HEK293 (cell line): ENCODE measurements at regions not wholly inside any gene's neighbourhood (a gene's known extent, or its start where the extent isn't known, plus 50 kb on each side); places are given as distances from the start of the nearest gene placed in this dataset.
A peak's percentile ranks its signal among the peaks of the same experiment; 100 is the strongest.

ENCODE experiments used
- CTCF ChIA-PET: fragments of 350-600 bp; formaldehyde crosslinking; extraction: SDS; loops from one replicate; lab custom pipeline; 2021; ENCODE audit warnings: antibody characterized with exemption; lab: Yijun Ruan, JAX
- POLR2A ChIA-PET: fragments of 300-600 bp; formaldehyde crosslinking; extraction: SDS; loops from one replicate; lab custom pipeline; 2020; ENCODE audit warnings: antibody characterized with exemption, inconsistent platforms; lab: Yijun Ruan, JAX
- H3K27ac ChIP-seq: fragments of 200-500 bp; sonication (Bioruptor generic); 2 replicates; pipeline ENCODE4 v1.5.1; 2014; ENCODE audit warnings: low read depth, low read length, control low read depth, inconsistent platforms; ENCODE audit errors: extremely low read depth
- H3K36me3 ChIP-seq, 2 experiments: fragments of 200-500 bp in 1 of 2; sonication (Bioruptor generic) in 1 of 2; 1 replicate in 1 of 2; 2 replicates in 1 of 2; pipeline ENCODE4 v1.5.1; 2014 to 2017; ENCODE audit warnings: inconsistent platforms in 2 of 2, low read length in 2 of 2; ENCODE audit not compliant: control insufficient read depth in 2 of 2, insufficient read depth in 1 of 2
- H3K4me1 ChIP-seq: fragments of 200-500 bp; sonication (Bioruptor generic); 2 replicates; pipeline ENCODE4 v1.5.1; 2014; ENCODE audit warnings: mild to moderate bottlenecking, low read length, inconsistent platforms; ENCODE audit not compliant: control insufficient read depth, insufficient read depth
- H3K4me3 ChIP-seq: 2 replicates; pipeline ENCODE4 v1.5.1; 2011; ENCODE audit warnings: low read depth, mild to moderate bottlenecking, control low read depth, low read length, moderate library complexity
- H3K9me3 ChIP-seq: fragments of 200-500 bp; sonication (Bioruptor generic); 2 replicates; pipeline ENCODE4 v1.5.1; 2014; ENCODE audit warnings: low read depth, low read length, inconsistent platforms; ENCODE audit not compliant: control insufficient read depth, insufficient read depth
- EGR2 ChIP-seq: fragments of 450-650 bp; formaldehyde crosslinking; IDR thresholded peaks from 2 replicates; pipeline ENCODE4 v1.5.1; 2016; ENCODE audit warnings: low read depth, missing biosample characterization, missing genetic modification characterization
- GFI1B ChIP-seq: fragments of 450-650 bp; formaldehyde crosslinking; IDR thresholded peaks from 2 replicates; pipeline ENCODE4 v1.5.1; 2016; ENCODE audit warnings: missing biosample characterization, missing genetic modification characterization
- HOXA7 ChIP-seq: sonication (generic); formaldehyde crosslinking; IDR thresholded peaks from 2 replicates; pipeline ENCODE4 v1.8.1; 2022; ENCODE audit warnings: missing genetic modification reagents, borderline replicate concordance
- KLF1 ChIP-seq: fragments of 450-650 bp; formaldehyde crosslinking; IDR thresholded peaks from 2 replicates; pipeline ENCODE4 v1.5.1; 2016; ENCODE audit warnings: missing biosample characterization, missing genetic modification characterization
- MYNN ChIP-seq: fragments of 450-650 bp; formaldehyde crosslinking; IDR thresholded peaks from 2 replicates; pipeline ENCODE4 v1.5.1; 2016; ENCODE audit warnings: missing biosample characterization, missing genetic modification characterization, borderline replicate concordance
- REPIN1 ChIP-seq: fragments of 450-650 bp; formaldehyde crosslinking; IDR thresholded peaks from 2 replicates; pipeline ENCODE4 v1.5.1; 2017; ENCODE audit warnings: missing biosample characterization, missing genetic modification characterization, low read depth
- SCRT2 ChIP-seq: fragments of 450-650 bp; formaldehyde crosslinking; IDR thresholded peaks from 2 replicates; pipeline ENCODE4 v1.5.1; 2016; ENCODE audit warnings: missing biosample characterization, missing genetic modification characterization
- WT1 ChIP-seq: fragments of 450-650 bp; formaldehyde crosslinking; IDR thresholded peaks from 2 replicates; pipeline ENCODE4 v1.5.1; 2016; ENCODE audit warnings: missing biosample characterization, missing genetic modification characterization
- ZNF121 ChIP-seq: fragments of 450-650 bp; formaldehyde crosslinking; IDR thresholded peaks from 2 replicates; pipeline ENCODE4 v1.5.1; 2016; ENCODE audit warnings: missing biosample characterization, missing genetic modification characterization
- ZNF202 ChIP-seq: fragments of 450-650 bp; formaldehyde crosslinking; IDR thresholded peaks from 2 replicates; pipeline ENCODE4 v1.5.1; 2016; ENCODE audit warnings: missing biosample characterization, missing genetic modification characterization, borderline replicate concordance
- ZNF37A ChIP-seq: fragments of 450-650 bp; IDR thresholded peaks from 2 replicates; pipeline ENCODE4 v1.5.1; 2018; ENCODE audit warnings: missing biosample characterization, missing genetic modification characterization
- ZNF473 ChIP-seq: fragments of 450-650 bp; formaldehyde crosslinking; IDR thresholded peaks from 2 replicates; pipeline ENCODE4 v1.5.1; 2017; ENCODE audit warnings: missing biosample characterization, missing genetic modification characterization
- ZNF48 ChIP-seq: fragments of 450-650 bp; formaldehyde crosslinking; IDR thresholded peaks from 2 replicates; pipeline ENCODE4 v1.5.1; 2016; ENCODE audit warnings: missing biosample characterization, missing genetic modification characterization
- ZNF529 ChIP-seq: fragments of 450-650 bp; formaldehyde crosslinking; IDR thresholded peaks from 2 replicates; pipeline ENCODE4 v1.5.1; 2017; ENCODE audit warnings: missing genetic modification characterization, missing biosample characterization; ENCODE audit not compliant: insufficient replicate concordance
- ZNF530 ChIP-seq: fragments of 450-650 bp; formaldehyde crosslinking; IDR thresholded peaks from 2 replicates; pipeline ENCODE4 v1.5.1; 2016; ENCODE audit warnings: low read depth, missing biosample characterization, missing genetic modification characterization
- ZNF560 ChIP-seq: fragments of 450-650 bp; formaldehyde crosslinking; IDR thresholded peaks from 2 replicates; pipeline ENCODE4 v1.5.1; 2017; ENCODE audit warnings: missing biosample characterization, missing genetic modification characterization, borderline replicate concordance
- ZNF561 ChIP-seq: fragments of 450-650 bp; IDR thresholded peaks from 2 replicates; pipeline ENCODE4 v1.5.1; 2018; ENCODE audit warnings: missing biosample characterization, missing genetic modification characterization, borderline replicate concordance
- ZNF571 ChIP-seq: fragments of 450-650 bp; formaldehyde crosslinking; IDR thresholded peaks from 2 replicates; pipeline ENCODE4 v1.5.0; 2017; ENCODE audit warnings: missing biosample characterization, missing genetic modification characterization
- ZNF664 ChIP-seq: fragments of 450-650 bp; formaldehyde crosslinking; IDR thresholded peaks from 2 replicates; pipeline ENCODE4 v1.5.1; 2016; ENCODE audit warnings: missing biosample characterization, missing genetic modification characterization
- ZNF776 ChIP-seq: fragments of 450-650 bp; formaldehyde crosslinking; IDR thresholded peaks from 2 replicates; pipeline ENCODE4 v1.5.0; 2017; ENCODE audit warnings: missing biosample characterization, missing genetic modification characterization, borderline replicate concordance
- TF ChIP-seq, protein P1 (sequence below): fragments of 450-650 bp; formaldehyde crosslinking; IDR thresholded peaks from 2 replicates; pipeline ENCODE4 v1.5.1; 2016; ENCODE audit warnings: missing biosample characterization, missing genetic modification characterization
- TF ChIP-seq, protein P2 (sequence below): fragments of 450-650 bp; formaldehyde crosslinking; IDR thresholded peaks from 2 replicates; pipeline ENCODE4 v1.5.1; 2016; ENCODE audit warnings: missing biosample characterization, missing genetic modification characterization, borderline replicate concordance
- TF ChIP-seq, protein P3 (sequence below): fragments of 450-650 bp; IDR thresholded peaks from 2 replicates; pipeline ENCODE4 v1.5.1; 2018; ENCODE audit warnings: missing biosample characterization, mild to moderate bottlenecking, missing genetic modification characterization
- TF ChIP-seq, protein P4 (sequence below): fragments of 450-650 bp; formaldehyde crosslinking; IDR thresholded peaks from 2 replicates; pipeline ENCODE4 v1.5.1; 2016; ENCODE audit warnings: missing biosample characterization, missing genetic modification characterization

DNA sequence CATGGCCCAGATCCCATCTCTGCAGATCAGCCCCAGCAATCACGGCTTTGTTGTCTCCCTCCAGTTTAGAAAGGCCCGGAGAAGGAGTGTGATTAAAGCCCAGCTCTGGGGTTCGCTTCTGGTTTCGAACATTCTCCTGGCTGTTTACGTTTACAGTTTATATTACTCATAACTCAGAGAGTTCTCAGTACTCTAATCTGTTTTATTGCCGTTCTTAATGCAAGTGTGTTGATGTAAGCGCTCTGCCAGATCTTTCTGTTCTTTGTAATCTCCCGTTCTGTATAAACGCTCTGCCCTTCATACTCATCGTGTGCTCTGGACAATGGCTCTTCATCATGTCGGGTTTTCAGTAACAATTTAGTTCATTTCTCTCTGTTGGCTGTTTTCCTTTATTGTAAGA is 82.5 kb upstream of the PRNP start (continued):
- peak; percentile 5 for TF ChIP-seq ZNF529 (tag by site-specific recombination)
- TF ChIP-seq ZNF571 (tag by site-specific recombination): no peak
- no peak for TF ChIP-seq EGR2
- no peak for TF ChIP-seq ZNF561 (tag by site-specific recombination)
- TF ChIP-seq, protein P1, sequence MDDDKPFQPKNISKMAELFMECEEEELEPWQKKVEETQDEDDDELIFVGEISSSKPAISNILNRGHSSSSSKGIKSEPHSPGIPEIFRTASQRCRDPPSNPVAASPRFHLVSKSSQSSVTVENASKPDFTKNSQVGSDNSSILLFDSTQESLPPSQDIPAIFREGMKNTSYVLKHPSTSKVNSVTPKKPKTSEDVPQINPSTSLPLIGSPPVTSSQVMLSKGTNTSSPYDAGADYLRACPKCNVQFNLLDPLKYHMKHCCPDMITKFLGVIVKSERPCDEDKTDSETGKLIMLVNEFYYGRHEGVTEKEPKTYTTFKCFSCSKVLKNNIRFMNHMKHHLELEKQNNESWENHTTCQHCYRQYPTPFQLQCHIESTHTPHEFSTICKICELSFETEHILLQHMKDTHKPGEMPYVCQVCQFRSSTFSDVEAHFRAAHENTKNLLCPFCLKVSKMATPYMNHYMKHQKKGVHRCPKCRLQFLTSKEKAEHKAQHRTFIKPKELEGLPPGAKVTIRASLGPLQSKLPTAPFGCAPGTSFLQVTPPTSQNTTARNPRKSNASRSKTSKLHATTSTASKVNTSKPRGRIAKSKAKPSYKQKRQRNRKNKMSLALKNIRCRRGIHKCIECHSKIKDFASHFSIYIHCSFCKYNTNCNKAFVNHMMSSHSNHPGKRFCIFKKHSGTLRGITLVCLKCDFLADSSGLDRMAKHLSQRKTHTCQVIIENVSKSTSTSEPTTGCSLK (tag by site-specific recombination): no peak
- peak; percentile 46; the same call in 1 of the 2 replicates for TF ChIP-seq WT1 (tag by site-specific recombination)
- TF ChIP-seq ZNF121 (tag by site-specific recombination): no peak
- TF ChIP-seq, protein P2, sequence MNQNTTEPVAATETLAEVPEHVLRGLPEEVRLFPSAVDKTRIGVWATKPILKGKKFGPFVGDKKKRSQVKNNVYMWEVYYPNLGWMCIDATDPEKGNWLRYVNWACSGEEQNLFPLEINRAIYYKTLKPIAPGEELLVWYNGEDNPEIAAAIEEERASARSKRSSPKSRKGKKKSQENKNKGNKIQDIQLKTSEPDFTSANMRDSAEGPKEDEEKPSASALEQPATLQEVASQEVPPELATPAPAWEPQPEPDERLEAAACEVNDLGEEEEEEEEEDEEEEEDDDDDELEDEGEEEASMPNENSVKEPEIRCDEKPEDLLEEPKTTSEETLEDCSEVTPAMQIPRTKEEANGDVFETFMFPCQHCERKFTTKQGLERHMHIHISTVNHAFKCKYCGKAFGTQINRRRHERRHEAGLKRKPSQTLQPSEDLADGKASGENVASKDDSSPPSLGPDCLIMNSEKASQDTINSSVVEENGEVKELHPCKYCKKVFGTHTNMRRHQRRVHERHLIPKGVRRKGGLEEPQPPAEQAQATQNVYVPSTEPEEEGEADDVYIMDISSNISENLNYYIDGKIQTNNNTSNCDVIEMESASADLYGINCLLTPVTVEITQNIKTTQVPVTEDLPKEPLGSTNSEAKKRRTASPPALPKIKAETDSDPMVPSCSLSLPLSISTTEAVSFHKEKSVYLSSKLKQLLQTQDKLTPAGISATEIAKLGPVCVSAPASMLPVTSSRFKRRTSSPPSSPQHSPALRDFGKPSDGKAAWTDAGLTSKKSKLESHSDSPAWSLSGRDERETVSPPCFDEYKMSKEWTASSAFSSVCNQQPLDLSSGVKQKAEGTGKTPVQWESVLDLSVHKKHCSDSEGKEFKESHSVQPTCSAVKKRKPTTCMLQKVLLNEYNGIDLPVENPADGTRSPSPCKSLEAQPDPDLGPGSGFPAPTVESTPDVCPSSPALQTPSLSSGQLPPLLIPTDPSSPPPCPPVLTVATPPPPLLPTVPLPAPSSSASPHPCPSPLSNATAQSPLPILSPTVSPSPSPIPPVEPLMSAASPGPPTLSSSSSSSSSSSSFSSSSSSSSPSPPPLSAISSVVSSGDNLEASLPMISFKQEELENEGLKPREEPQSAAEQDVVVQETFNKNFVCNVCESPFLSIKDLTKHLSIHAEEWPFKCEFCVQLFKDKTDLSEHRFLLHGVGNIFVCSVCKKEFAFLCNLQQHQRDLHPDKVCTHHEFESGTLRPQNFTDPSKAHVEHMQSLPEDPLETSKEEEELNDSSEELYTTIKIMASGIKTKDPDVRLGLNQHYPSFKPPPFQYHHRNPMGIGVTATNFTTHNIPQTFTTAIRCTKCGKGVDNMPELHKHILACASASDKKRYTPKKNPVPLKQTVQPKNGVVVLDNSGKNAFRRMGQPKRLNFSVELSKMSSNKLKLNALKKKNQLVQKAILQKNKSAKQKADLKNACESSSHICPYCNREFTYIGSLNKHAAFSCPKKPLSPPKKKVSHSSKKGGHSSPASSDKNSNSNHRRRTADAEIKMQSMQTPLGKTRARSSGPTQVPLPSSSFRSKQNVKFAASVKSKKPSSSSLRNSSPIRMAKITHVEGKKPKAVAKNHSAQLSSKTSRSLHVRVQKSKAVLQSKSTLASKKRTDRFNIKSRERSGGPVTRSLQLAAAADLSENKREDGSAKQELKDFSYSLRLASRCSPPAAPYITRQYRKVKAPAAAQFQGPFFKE (tag by site-specific recombination): no peak
- no peak for TF ChIP-seq MYNN (tag by site-specific recombination)
- no peak for TF ChIP-seq ZNF664
- no peak for TF ChIP-seq ZNF473
- no peak for TF ChIP-seq ZNF776 (tag by site-specific recombination)
- TF ChIP-seq, protein P3, sequence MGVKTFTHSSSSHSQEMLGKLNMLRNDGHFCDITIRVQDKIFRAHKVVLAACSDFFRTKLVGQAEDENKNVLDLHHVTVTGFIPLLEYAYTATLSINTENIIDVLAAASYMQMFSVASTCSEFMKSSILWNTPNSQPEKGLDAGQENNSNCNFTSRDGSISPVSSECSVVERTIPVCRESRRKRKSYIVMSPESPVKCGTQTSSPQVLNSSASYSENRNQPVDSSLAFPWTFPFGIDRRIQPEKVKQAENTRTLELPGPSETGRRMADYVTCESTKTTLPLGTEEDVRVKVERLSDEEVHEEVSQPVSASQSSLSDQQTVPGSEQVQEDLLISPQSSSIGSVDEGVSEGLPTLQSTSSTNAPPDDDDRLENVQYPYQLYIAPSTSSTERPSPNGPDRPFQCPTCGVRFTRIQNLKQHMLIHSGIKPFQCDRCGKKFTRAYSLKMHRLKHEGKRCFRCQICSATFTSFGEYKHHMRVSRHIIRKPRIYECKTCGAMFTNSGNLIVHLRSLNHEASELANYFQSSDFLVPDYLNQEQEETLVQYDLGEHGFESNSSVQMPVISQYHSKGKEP (tag by site-specific recombination): peak; percentile 73
- TF ChIP-seq ZNF37A (tag by site-specific recombination): no peak
- no peak for TF ChIP-seq ZNF202 (tag by site-specific recombination)

DNA sequence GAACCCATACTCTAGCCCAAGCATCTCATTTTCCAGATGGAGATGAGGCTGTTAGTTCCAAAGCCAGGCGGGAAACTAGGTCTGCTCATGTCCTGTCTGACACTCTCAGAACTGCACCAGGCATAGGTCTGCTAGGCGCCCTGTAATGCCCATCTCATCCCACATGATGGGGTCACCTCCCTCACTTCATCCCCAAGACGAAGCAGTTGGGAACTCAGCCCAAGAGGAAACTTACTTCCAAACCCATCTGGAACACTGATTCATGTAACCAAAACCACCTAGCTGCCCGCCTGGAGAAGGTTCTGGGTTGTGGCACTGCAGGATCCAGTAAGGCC is 84.0 kb upstream of the PRNP start:
- CTCF ChIA-PET: interaction anchor here (0.7 to 1.8 kb wide), 7 partner anchors 10 to 351 kb away, joined by 3 to 5 read pairs (median 3); no protein-coding TSS in a partner anchor
- no peaks in the 10 kb centered on the region for H3K9me3 ChIP-seq
- no peaks in the 10 kb centered on the region for H3K36me3 ChIP-seq
- H3K4me1 ChIP-seq: peaks cover 23% of the 10 kb centered on the region
- no peak overlapping the region for H3K27ac ChIP-seq
- POLR2A ChIA-PET: no interaction called here
- no peak overlapping the region for H3K4me3 ChIP-seq
- TF ChIP-seq KLF1 (no peak), HOXA7 (CRISPR knock-in tag) (no peak), REPIN1 (tag by site-specific recombination) (no peak), ZNF560 (no peak), ZNF530 (tag by site-specific recombination) (no peak), ZNF48 (no peak), ZNF776 (tag by site-specific recombination) (no peak), SCRT2 (tag by site-specific recombination) (no peak), GFI1B (tag by site-specific recombination) (no peak)
- TF ChIP-seq, protein P4, sequence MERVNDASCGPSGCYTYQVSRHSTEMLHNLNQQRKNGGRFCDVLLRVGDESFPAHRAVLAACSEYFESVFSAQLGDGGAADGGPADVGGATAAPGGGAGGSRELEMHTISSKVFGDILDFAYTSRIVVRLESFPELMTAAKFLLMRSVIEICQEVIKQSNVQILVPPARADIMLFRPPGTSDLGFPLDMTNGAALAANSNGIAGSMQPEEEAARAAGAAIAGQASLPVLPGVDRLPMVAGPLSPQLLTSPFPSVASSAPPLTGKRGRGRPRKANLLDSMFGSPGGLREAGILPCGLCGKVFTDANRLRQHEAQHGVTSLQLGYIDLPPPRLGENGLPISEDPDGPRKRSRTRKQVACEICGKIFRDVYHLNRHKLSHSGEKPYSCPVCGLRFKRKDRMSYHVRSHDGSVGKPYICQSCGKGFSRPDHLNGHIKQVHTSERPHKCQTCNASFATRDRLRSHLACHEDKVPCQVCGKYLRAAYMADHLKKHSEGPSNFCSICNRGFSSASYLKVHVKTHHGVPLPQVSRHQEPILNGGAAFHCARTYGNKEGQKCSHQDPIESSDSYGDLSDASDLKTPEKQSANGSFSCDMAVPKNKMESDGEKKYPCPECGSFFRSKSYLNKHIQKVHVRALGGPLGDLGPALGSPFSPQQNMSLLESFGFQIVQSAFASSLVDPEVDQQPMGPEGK (tag by site-specific recombination): no peak
- TF ChIP-seq, protein P1 (tag by site-specific recombination): no peak
